CD14-positive monocyte (primary cell): ENCODE measurements at regions not wholly inside any gene's neighbourhood (a gene's known extent, or its start where the extent isn't known, plus 50 kb on each side); places are given as distances from the start of the nearest gene placed in this dataset.

Source experiments
- DNase-seq, 3 donors: peaks; one replicate each; pipeline ENCODE4 v3.0.0-alpha.2; 2011 to 2022
- H2AFZ ChIP-seq: 2 replicates; pipeline ENCODE4 v1.6.0; 2012; ENCODE audit warnings: mild to moderate bottlenecking, low read depth, low read length, inconsistent platforms; ENCODE audit not compliant: insufficient read depth, poor library complexity, severe bottlenecking
- H3K27ac ChIP-seq, 2 donors: 1 replicate in 1 of 2; 2 replicates in 1 of 2; pipeline ENCODE4 v1.5.1; 2012 to 2013; ENCODE audit warnings: low read length in 2 of 2, control low read depth in 1 of 2, inconsistent platforms in 1 of 2, low read depth in 1 of 2, mild to moderate bottlenecking in 1 of 2
- H3K27me3 ChIP-seq, 2 donors: one replicate each; pipeline versions ENCODE4 v1.6.0 to v1.6.1; 2011 to 2013; ENCODE audit warnings: low read length in 2 of 2; ENCODE audit not compliant: control insufficient read depth in 2 of 2, insufficient read depth in 2 of 2
- H3K36me3 ChIP-seq, 2 donors: replicated peaks in 1 of 2; 1 replicate in 1 of 2; 2 replicates in 1 of 2; pipeline versions ENCODE4 v1.5.1 to v1.6.1; 2012 to 2013; ENCODE audit warnings: low read length in 2 of 2, control low read depth in 1 of 2, inconsistent platforms in 1 of 2, mild to moderate bottlenecking in 1 of 2; ENCODE audit not compliant: insufficient read depth in 2 of 2, control insufficient read depth in 1 of 2
- H3K4me1 ChIP-seq, 2 donors: 1 replicate in 1 of 2; 2 replicates in 1 of 2; pipeline versions ENCODE4 v1.5.1 to v1.6.1; 2012 to 2013; ENCODE audit warnings: low read length in 2 of 2, control low read depth in 1 of 2, inconsistent platforms in 1 of 2, mild to moderate bottlenecking in 1 of 2, moderate library complexity in 1 of 2; ENCODE audit not compliant: insufficient read depth in 2 of 2, control insufficient read depth in 1 of 2
- H3K4me2 ChIP-seq: replicated peaks from 2 replicates; pipeline ENCODE3; 2012; ENCODE audit warnings: low read length, moderate library complexity, mild to moderate bottlenecking; ENCODE audit not compliant: poor library complexity, severe bottlenecking; ENCODE audit errors: extremely low read depth
- H3K4me3 ChIP-seq, 3 experiments: fragments of 200-600 bp in 1 of 3; sonication (generic) in 1 of 3; replicated peaks in 1 of 3; 1 replicate in 2 of 3; 2 replicates in 1 of 3; pipeline ENCODE4 v1.5.1; 2011 to 2013; ENCODE audit warnings: low read length in 3 of 3, mild to moderate bottlenecking in 3 of 3, control low read depth in 2 of 3, low read depth in 2 of 3, inconsistent platforms in 1 of 3, moderate library complexity in 1 of 3
- H3K79me2 ChIP-seq: 2 replicates; pipeline ENCODE4 v1.6.0; 2012; ENCODE audit warnings: mild to moderate bottlenecking, control low read depth, inconsistent platforms, low read length, moderate library complexity; ENCODE audit not compliant: insufficient read depth
- H3K9ac ChIP-seq: 2 replicates; pipeline ENCODE4 v1.6.0; 2017; ENCODE audit warnings: low read length, mild to moderate bottlenecking; ENCODE audit not compliant: insufficient read depth, poor library complexity, severe bottlenecking
- H3K9me3 ChIP-seq, 2 donors: replicated peaks in 1 of 2; 1 replicate in 1 of 2; 2 replicates in 1 of 2; pipeline versions ENCODE4 v1.5.1 to v1.6.1; 2012 to 2013; ENCODE audit warnings: low read length in 2 of 2, control low read depth in 1 of 2; ENCODE audit not compliant: control insufficient read depth in 1 of 2, insufficient read depth in 1 of 2
- H4K20me1 ChIP-seq: 2 replicates; pipeline ENCODE4 v1.6.0; 2012; ENCODE audit warnings: mild to moderate bottlenecking, low read length, control low read depth, moderate library complexity; ENCODE audit not compliant: insufficient read depth
- H3K27ac Mint-ChIP-seq, 7 donors: one replicate each; pipeline ENCODE4 v1.8.0; 2020; ENCODE audit warnings: mild to moderate bottlenecking in 7 of 7, mixed read lengths in 7 of 7, moderate library complexity in 6 of 7, inconsistent platforms in 2 of 7
- H3K27me3 Mint-ChIP-seq, 3 donors: one replicate each; pipeline ENCODE4 v1.8.0; 2021 to 2022; ENCODE audit warnings: low read depth in 3 of 3, mild to moderate bottlenecking in 3 of 3, mixed read lengths in 3 of 3, moderate library complexity in 3 of 3, inconsistent platforms in 1 of 3
- H3K36me3 Mint-ChIP-seq, 2 donors: one replicate each; pipeline ENCODE4 v1.8.0; 2020; ENCODE audit warnings: mixed read lengths in 2 of 2, inconsistent platforms in 1 of 2, mild to moderate bottlenecking in 1 of 2
- H3K4me1 Mint-ChIP-seq: one replicate; pipeline ENCODE4 v1.8.0; 2020; ENCODE audit warnings: mild to moderate bottlenecking, mixed read lengths
- H3K4me3 Mint-ChIP-seq, 2 donors: one replicate each; pipeline ENCODE4 v1.8.0; 2020; ENCODE audit warnings: mild to moderate bottlenecking in 2 of 2, mixed read lengths in 2 of 2, moderate library complexity in 1 of 2
- H3K9me3 Mint-ChIP-seq, 7 donors: one replicate each; pipeline ENCODE4 v1.8.0; 2020 to 2022; ENCODE audit warnings: mixed read lengths in 7 of 7, mild to moderate bottlenecking in 6 of 7, moderate library complexity in 6 of 7, inconsistent platforms in 2 of 7
- WGBS: methylation state at CpG from one replicate; pipeline ENCODE4 v1.1.5; 2013; ENCODE audit warnings: missing lambda C conversion rate; ENCODE audit not compliant: insufficient coverage; 5-methylcytosine and 5-hydroxymethylcytosine counted together
- intact Hi-C, 2 donors: fragments of 100-400 bp; cut with micrococcal nuclease; formaldehyde crosslinking; loops; one replicate each; pipeline versions ENCODE4 v1.15.0 to v1.15.1; 2023
- TF ChIP-seq, protein P1 (sequence below): fragments of 200-600 bp; IDR thresholded peaks from one replicate; pipeline ENCODE4 v1.8.0; 2022; ENCODE audit warnings: antibody characterized with exemption, mild to moderate bottlenecking

DNA sequence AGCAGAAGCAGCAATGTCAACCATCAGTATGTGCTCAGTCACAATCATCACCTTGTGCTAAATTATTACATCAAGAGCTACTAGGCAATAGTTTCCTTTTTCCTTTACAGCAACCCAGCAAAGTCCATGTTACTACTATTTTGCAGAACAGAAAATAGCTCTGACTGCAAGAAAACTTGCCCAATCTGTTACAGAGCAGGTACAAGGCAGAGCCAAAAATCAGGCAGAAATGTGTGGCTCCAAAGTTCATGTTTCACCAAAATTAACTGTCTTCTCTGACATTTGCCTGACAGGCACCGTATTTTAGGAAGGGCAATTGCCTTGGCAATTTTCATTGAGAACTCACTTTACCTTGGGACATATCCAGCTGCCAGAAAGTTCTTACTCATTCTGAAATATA lies 177.6 kb upstream of the TMTC4 start:
- Histone ChIP-seq H4K20me1 (no peaks in the 10 kb centered on the region), H3K4me1 (no peaks in the 10 kb centered on the region), H3K27me3 (no peaks in the 10 kb centered on the region), H3K27ac (no peak overlapping the region), H3K9ac (no peak overlapping the region), H3K9me3 (no peaks in the 10 kb centered on the region), H3K79me2 (no peaks in the 10 kb centered on the region), H2AFZ (no peak overlapping the region), H3K36me3 (no peaks in the 10 kb centered on the region), H3K4me3 (no peak overlapping the region), H3K4me2 (no peak overlapping the region)
- Mint-ChIP-seq H3K9me3 (peaks cover 0 to 7% (median 3%) of the 10 kb centered on the region in 7 donors), H3K27ac (no peak overlapping the region), H3K36me3 (no peaks in the 10 kb centered on the region), H3K27me3 (peaks cover 0 to 4% (median 3%) of the 10 kb centered on the region in 3 donors), H3K4me3 (no peak overlapping the region), H3K4me1 (no peaks in the 10 kb centered on the region)
- intact Hi-C loops = no loop called here
- no peak for DNase-seq
- TF ChIP-seq, protein P1, sequence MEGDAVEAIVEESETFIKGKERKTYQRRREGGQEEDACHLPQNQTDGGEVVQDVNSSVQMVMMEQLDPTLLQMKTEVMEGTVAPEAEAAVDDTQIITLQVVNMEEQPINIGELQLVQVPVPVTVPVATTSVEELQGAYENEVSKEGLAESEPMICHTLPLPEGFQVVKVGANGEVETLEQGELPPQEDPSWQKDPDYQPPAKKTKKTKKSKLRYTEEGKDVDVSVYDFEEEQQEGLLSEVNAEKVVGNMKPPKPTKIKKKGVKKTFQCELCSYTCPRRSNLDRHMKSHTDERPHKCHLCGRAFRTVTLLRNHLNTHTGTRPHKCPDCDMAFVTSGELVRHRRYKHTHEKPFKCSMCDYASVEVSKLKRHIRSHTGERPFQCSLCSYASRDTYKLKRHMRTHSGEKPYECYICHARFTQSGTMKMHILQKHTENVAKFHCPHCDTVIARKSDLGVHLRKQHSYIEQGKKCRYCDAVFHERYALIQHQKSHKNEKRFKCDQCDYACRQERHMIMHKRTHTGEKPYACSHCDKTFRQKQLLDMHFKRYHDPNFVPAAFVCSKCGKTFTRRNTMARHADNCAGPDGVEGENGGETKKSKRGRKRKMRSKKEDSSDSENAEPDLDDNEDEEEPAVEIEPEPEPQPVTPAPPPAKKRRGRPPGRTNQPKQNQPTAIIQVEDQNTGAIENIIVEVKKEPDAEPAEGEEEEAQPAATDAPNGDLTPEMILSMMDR = no peak
- WGBS = 67% methylated on average over 1 of the region's 1 CpG

DNA sequence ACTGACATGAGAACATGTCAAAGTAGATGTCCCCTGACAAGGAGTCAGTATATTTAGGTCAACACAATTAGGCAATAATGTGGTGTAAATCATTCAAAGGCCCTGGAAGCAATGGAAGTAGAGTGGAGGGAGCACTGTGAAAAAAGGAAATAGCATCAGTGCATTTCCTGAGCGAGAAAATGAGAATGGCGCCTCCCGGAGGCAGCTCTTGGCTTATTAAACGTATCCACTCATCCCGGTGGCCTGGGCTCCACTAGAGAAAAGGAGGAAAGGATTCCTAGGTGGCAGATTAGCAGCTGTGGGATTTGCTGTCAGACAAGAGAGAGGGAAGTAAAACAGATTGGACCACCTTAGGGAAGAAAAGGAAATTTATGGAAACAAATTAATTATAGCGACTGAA lies 173.7 kb upstream of the TMTC4 start:
- DNase-seq = no peak
- H3K36me3 Mint-ChIP-seq = no peaks in the 10 kb centered on the region

More for the DNA sequence above, 173.7 kb upstream of the TMTC4 start:
- H3K4me3 ChIP-seq = no peak overlapping the region
- Mint-ChIP-seq H3K27me3 (peaks cover 0 to 3% (median 2%) of the 10 kb centered on the region in 3 donors), H3K4me3 (no peak overlapping the region), H3K4me1 (no peaks in the 10 kb centered on the region), H3K27ac (no peak overlapping the region), H3K9me3 (peaks cover 0 to 9% (median 3%) of the 10 kb centered on the region in 7 donors)
- 97% methylated on average over 6 of the region's 6 CpGs for WGBS
- H3K27me3 ChIP-seq = no peaks in the 10 kb centered on the region
- no peaks in the 10 kb centered on the region for H3K79me2 ChIP-seq
- H3K36me3 ChIP-seq = no peaks in the 10 kb centered on the region
- H3K27ac ChIP-seq = no peak overlapping the region
- H4K20me1 ChIP-seq = no peaks in the 10 kb centered on the region
- no peaks in the 10 kb centered on the region for H3K4me1 ChIP-seq
- no peak overlapping the region for H3K4me2 ChIP-seq
- no peak overlapping the region for H3K9ac ChIP-seq
- intact Hi-C loops = no loop called here
- H2AFZ ChIP-seq = no peak overlapping the region
- no peaks in the 10 kb centered on the region for H3K9me3 ChIP-seq
- TF ChIP-seq, protein P1 = no peak
